ENCODE measurements at regions not wholly inside any gene's neighbourhood (a gene's known extent, or its start where the extent isn't known, plus 50 kb on each side); places are given as distances from the start of the nearest gene placed in this dataset.

- Histone ChIP-seq H3K4me3 (ENCODE audit: low read depth, low read length) (no peak overlapping the region), H3K9me3 (no peaks in the 10 kb centered on the region; the same call in 1 of the 2 replicates), H3K4me1 (no peaks in the 10 kb centered on the region), H3K27me3 (no peaks in the 10 kb centered on the region), H3K36me3 (no peaks in the 10 kb centered on the region)
- TF ChIP-seq CTCF (IDR thresholded peaks at IDR 0.05; ENCODE audit: low read depth, low read length), result no peak
- DNase-seq, result no peak
Measured at GRCh38 chr17:83193336-83194185, 114.2 kb downstream of the METRNL start.

GRCh38 chr17:83194186-83194561, 114.8 kb downstream of the METRNL start:
- Histone ChIP-seq H3K4me3 (ENCODE audit: low read depth, low read length) (no peak overlapping the region), H3K27me3 (no peaks in the 10 kb centered on the region), H3K4me1 (no peaks in the 10 kb centered on the region), H3K9me3 (no peaks in the 10 kb centered on the region; the same call in 1 of the 2 replicates), H3K36me3 (no peaks in the 10 kb centered on the region)
- DNase-seq, result no peak
- no peak for TF ChIP-seq CTCF (IDR thresholded peaks at IDR 0.05; ENCODE audit: low read depth, low read length)

GRCh38 chr17:83194761-83195329, 115.4 kb downstream of the METRNL start:
- TF ChIP-seq CTCF (IDR thresholded peaks at IDR 0.05; ENCODE audit: low read depth, low read length), result no peak
- no peak for DNase-seq
- no peaks in the 10 kb centered on the region; the same call in 1 of the 2 replicates for H3K9me3 ChIP-seq
- H3K27me3 ChIP-seq, result no peaks in the 10 kb centered on the region
- H3K4me3 ChIP-seq (ENCODE audit: low read depth, low read length), result no peak overlapping the region
- H3K4me1 ChIP-seq, result no peaks in the 10 kb centered on the region
- H3K36me3 ChIP-seq, result no peaks in the 10 kb centered on the region

- DNase-seq, result peak; percentile 3
- Histone ChIP-seq H3K27me3 (no peaks in the 10 kb centered on the region), H3K4me1 (no peaks in the 10 kb centered on the region), H3K4me3 (ENCODE audit: low read depth, low read length) (no peak overlapping the region), H3K36me3 (no peaks in the 10 kb centered on the region), H3K9me3 (no peaks in the 10 kb centered on the region; the same call in 1 of the 2 replicates)
- TF ChIP-seq CTCF (IDR thresholded peaks at IDR 0.05; ENCODE audit: low read depth, low read length), result no peak
Measured at GRCh38 chr17:83195330-83196023, 116.1 kb downstream of the METRNL start.

- Histone ChIP-seq H3K27me3 (no peaks in the 10 kb centered on the region), H3K36me3 (no peaks in the 10 kb centered on the region), H3K4me1 (no peaks in the 10 kb centered on the region), H3K9me3 (no peaks in the 10 kb centered on the region; the same call in 1 of the 2 replicates), H3K4me3 (ENCODE audit: low read depth, low read length) (no peak overlapping the region)
- DNase-seq, result no peak
- TF ChIP-seq CTCF (IDR thresholded peaks at IDR 0.05; ENCODE audit: low read depth, low read length), result no peak
Measured at GRCh38 chr17:83196024-83196365, 116.6 kb downstream of the METRNL start.
